ENCODE measurements at regions not wholly inside any gene's neighbourhood (a gene's known extent, or its start where the extent isn't known, plus 50 kb on each side); places are given as distances from the start of the nearest gene placed in this dataset.

DNA sequence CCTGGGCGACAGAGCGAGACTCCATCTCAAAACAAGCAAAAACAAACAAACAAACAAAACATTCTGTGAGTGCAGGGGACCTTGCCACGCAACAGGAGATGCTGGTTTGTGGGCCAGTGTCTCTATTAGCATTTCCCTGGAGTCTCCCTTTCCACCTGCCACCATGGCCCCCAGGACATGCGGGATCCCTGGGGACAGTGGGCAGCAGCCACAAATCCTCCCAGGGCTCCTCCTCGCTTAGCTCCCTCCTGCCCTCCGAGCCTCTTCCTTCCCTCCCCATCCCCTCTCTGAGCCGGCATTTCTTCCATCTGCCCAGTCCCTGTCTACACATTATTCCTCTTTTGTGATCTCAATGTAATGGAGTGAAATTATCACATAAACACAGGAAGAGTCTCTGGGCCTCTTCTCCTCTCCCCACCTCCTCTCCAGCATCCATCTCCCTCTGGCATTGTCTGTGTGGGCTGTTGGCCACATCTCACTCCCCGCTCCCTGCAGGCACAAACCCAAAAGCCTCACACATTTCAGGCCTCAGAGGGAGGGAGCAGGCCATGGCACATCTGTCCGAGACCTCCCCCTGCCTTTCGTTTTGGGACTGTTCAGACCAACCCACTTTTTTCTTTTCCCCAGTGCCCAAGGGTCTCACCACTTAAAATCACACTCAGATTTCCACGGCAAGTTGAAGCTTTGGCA is 144.3 kb downstream of the MIS18A start:
- in situ Hi-C loops (cut with HindIII; ENCODE audit: low sequenced_read_pairs): no loop called here
- no peak overlapping the region for H3K4me3 ChIP-seq (ENCODE audit: low read depth, low read length)
- DNase-seq (ENCODE audit: low read depth): no peak
- TF ChIP-seq, protein P1, sequence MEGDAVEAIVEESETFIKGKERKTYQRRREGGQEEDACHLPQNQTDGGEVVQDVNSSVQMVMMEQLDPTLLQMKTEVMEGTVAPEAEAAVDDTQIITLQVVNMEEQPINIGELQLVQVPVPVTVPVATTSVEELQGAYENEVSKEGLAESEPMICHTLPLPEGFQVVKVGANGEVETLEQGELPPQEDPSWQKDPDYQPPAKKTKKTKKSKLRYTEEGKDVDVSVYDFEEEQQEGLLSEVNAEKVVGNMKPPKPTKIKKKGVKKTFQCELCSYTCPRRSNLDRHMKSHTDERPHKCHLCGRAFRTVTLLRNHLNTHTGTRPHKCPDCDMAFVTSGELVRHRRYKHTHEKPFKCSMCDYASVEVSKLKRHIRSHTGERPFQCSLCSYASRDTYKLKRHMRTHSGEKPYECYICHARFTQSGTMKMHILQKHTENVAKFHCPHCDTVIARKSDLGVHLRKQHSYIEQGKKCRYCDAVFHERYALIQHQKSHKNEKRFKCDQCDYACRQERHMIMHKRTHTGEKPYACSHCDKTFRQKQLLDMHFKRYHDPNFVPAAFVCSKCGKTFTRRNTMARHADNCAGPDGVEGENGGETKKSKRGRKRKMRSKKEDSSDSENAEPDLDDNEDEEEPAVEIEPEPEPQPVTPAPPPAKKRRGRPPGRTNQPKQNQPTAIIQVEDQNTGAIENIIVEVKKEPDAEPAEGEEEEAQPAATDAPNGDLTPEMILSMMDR (IDR thresholded peaks at IDR 0.05; ENCODE audit: low read depth, low read length, missing control alignments): no peak

DNA sequence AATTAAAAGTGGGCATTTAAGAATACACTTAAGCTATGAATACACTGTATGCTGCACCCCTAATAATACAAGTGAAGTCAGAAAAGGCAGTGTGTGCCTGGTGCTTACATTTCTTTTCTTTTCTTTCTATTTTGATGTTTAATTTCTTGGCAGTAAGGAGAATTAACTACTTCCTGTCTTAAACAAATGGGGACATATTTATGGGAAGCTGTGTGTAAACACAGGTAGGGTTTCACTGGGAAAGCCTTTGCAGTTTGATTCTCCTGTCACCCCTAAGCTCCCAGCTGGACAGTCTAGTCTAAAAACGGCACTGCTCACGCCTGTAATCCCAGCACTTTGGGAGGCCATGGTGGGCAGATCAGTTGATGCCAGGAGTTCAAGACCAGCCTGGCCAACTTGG is 146.0 kb downstream of the MIS18A start:
- TF ChIP-seq, protein P1 (IDR thresholded peaks at IDR 0.05; ENCODE audit: low read depth, low read length, missing control alignments): no peak
- in situ Hi-C loops (cut with HindIII; ENCODE audit: low sequenced_read_pairs): no loop called here
- DNase-seq (ENCODE audit: low read depth): no peak
- H3K4me3 ChIP-seq (ENCODE audit: low read depth, low read length): no peak overlapping the region

DNA sequence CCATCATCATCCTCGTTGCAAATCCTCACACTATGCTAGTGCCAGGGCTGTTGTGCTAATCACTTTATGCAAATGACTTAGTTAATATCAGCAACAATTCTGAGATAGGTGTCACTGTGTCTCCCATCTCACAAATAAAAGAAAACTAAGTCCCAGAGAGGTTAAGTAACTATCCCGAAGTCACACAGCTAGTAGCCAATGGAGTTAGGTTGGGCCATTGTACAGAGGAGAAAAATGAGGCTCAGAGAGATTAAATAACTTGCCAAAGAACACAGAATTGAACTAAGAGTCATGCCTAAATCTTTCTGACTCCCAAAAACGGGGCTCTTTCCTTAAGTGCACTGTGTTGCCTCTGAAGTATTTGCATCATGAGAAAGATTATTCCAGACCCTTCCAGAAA is 146.4 kb downstream of the MIS18A start:
- no peak overlapping the region for H3K4me3 ChIP-seq (ENCODE audit: low read depth, low read length)
- TF ChIP-seq, protein P1 (IDR thresholded peaks at IDR 0.05; ENCODE audit: low read depth, low read length, missing control alignments): no peak
- in situ Hi-C loops (cut with HindIII; ENCODE audit: low sequenced_read_pairs): no loop called here
- no peak for DNase-seq (ENCODE audit: low read depth)

DNA sequence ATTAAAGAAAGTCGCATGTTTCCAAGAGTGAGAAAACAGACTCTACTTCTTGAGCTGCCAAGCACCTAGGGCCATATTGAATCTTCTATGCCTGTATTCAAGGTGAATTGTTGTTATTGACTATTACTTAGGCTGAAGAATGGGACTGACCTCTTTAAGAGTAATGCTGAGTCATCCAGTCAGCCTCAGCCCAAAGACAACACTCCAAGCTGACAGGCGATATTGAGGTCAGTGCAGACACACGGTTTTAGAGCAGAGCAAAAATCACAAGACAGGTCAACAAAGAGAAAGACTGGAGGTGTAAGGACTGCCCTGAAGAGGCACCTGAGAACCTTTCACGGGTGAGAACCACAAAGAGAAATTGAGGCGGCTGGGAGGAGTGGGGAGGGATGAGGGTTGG is 146.9 kb downstream of the MIS18A start:
- TF ChIP-seq, protein P1 (IDR thresholded peaks at IDR 0.05; ENCODE audit: low read depth, low read length, missing control alignments): no peak
- no peak for DNase-seq (ENCODE audit: low read depth)
- H3K4me3 ChIP-seq (ENCODE audit: low read depth, low read length): no peak overlapping the region
- in situ Hi-C loops (cut with HindIII; ENCODE audit: low sequenced_read_pairs): no loop called here

DNA sequence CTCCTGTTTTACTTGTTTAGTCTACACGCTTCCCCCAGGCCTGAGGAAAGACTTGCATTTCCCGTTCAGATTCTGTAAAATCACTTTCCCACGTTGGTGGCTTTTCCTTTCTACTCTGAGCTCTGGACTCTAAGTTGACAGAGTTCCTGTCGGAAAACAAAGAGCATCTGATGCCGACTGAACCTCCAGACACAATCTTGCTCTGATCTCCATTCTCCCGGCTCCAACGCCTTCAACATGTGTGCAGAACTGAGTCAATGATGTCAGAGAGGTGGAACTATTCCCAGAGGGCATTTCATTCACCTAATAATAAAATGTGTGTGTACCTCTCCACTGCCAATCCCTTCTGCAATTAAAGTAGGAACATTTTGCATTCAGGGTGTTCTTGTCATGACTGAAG is 147.7 kb downstream of the MIS18A start:
- in situ Hi-C loops (cut with HindIII; ENCODE audit: low sequenced_read_pairs): no loop called here
- TF ChIP-seq, protein P1 (IDR thresholded peaks at IDR 0.05; ENCODE audit: low read depth, low read length, missing control alignments): no peak
- H3K4me3 ChIP-seq (ENCODE audit: low read depth, low read length): no peak overlapping the region
- no peak for DNase-seq (ENCODE audit: low read depth)

DNA sequence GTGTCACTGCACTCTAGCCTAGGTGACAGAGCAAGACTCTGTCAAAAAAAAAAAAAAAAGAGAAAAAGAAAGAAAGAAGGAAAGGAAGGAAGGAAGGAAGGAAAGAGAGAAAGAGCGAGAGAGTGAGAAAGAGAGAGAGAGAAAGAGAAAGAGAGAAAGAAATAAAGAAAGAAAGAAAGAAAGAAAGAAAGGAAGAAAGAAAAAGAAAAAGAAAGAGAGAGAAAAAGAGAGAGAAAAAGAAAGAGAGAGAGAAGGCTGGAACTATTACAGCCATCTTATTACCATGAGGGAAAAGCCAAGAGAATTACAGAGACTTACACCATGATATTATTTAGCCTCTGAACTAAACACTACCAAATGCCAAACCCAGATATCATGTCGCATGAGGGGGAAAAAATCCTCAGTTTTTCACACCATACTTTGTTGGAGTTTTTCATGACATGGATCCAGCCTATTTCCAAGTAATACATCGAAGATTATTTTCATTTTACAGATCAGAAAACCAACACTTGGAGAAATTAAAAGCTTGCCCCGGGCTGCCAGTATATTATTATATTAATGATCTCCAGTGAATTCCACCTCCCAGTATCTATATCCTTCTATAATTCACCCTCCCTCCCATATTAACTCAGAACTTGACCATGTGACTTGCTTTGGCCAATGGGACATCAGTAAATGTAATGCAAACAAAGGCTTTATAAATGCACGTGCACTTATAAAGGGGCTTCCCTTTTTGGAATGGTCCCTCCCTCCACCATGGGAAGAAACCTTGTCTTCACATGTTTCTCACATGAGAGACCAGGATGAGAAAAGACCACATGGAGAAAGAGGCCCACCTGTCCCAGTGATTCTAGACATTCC is 148.6 kb downstream of the MIS18A start:
- in situ Hi-C loops (cut with HindIII; ENCODE audit: low sequenced_read_pairs): no loop called here
- no peak for DNase-seq (ENCODE audit: low read depth)
- TF ChIP-seq, protein P1 (IDR thresholded peaks at IDR 0.05; ENCODE audit: low read depth, low read length, missing control alignments): no peak
- no peak overlapping the region for H3K4me3 ChIP-seq (ENCODE audit: low read depth, low read length)
